Stimulated activated CD4-positive, alpha-beta T cell treated with anti-CD3 and anti-CD28 coated beads, Interleukin-2, amount 100 ng/mL, for 4 hours (primary cell): ENCODE measurements at regions not wholly inside any gene's neighbourhood (a gene's known extent, or its start where the extent isn't known, plus 50 kb on each side); places are given as distances from the start of the nearest gene placed in this dataset.
"Not testable (repeated sequence)": the region's sequence is repeated elsewhere in the genome, so short reads cannot be mapped to it uniquely, and the experiment has no call there.

Experiments used
- DNase-seq: peaks from one replicate; pipeline ENCODE4 v3.0.0-alpha.2; 2020; ENCODE audit warnings: low read depth

GRCh38 chr10:111265341-111265740 is 188.5 kb downstream of the ADRA2A start:
- no peak for DNase-seq

- DNase-seq: no peak
Observed at GRCh38 chr10:111266165-111266564, 189.3 kb downstream of the ADRA2A start.

DNA sequence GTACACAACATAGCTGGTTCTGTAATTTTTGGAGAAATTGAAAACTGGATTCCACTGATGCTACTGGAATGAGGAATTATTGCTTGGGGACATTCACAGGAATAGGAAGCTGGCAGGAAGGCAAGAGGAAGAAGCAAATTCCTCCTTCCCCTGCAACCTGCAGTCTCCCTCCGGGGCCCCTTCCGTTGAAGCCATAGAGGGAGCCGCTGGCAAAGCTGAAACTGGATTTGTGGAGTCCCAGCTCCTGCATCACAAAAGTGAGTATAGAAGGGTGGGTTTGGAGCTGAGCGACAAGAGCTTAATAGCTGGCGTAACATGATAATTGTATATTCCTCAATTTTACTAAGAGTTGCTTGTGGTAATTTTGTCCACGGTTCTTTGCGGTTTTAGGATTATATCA is 190.8 kb downstream of the ADRA2A start:
- DNase-seq: no peak

DNA sequence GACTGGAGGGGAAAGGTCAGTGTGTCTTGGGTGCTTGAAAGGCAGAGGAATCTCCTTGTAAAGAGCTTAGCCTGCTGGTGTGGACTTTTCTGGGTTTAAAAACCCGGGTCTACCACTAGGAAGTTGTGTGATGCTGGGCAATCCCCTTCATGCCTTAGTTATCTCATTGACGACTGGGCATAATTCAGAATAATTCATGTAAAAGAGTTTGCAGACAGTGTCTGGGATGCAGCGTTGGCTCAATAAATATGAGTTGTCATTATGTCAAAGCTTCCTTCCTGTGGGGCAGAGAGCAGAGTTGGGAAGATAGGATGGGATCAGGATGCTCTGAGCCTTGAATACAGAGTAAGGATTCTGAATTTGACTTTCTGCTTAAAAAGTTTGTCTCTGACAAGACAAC is 196.4 kb downstream of the ADRA2A start:
- no peak for DNase-seq

- DNase-seq: no peak
Observed at GRCh38 chr10:111273635-111274034, 196.8 kb downstream of the ADRA2A start.

DNA sequence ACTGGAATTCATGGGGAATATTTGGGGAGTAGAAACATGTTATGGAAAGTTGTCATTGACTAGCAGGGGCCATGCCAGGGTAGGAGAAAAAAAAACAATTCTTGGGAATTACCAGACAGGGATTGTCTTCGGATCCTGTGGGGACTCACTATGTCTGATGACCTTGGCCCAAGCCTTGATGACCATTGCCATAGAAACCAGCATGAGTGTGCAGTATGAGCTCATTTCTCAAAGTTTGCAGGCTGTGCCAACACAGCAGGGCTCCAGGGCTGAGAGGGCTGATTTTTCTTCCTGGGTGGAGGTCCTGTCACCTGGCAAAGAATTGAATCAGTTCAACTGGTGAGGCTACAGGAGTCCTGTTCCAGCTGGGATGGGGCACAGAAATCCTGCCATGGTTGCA is 198.3 kb downstream of the ADRA2A start:
- DNase-seq: no peak

DNA sequence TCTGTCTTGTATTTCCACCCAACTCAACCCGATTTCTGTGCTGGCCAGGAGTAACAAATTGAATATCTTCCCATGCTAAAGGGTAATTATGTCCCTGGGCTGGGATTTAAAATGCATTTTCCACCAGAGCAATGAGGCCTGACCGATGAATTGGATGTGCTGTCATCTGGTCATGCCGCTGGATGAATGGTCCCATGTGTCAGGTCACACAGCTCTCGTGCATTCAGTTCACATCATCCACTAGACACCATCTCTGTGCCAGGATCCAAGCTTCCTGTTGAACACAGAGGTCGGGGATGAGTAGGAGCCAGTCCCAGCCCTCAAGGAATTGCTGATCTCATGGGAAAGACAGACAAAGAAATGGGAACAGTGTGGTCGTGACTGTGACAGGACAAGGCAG is 200.8 kb downstream of the ADRA2A start:
- DNase-seq: no peak

DNA sequence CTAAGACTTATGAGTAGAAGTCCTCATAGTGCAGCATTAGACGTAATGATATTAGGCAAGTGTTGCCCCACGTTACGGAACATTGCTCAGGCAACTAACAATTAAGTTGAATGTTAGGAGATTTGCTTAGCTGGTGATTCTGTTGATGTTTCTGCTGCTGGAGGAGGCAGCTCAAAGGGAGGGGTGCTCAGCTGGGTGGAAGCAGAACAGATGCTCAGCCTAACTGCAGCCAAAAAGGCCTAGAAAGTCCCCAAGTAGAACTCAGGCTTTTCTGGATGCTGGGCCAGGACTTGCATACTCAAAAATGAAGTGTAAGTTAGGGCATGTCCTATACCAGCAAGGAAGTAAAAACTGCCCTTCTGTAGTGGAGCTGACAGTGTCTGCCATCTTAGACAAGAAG is 201.4 kb downstream of the ADRA2A start:
- no peak for DNase-seq

DNA sequence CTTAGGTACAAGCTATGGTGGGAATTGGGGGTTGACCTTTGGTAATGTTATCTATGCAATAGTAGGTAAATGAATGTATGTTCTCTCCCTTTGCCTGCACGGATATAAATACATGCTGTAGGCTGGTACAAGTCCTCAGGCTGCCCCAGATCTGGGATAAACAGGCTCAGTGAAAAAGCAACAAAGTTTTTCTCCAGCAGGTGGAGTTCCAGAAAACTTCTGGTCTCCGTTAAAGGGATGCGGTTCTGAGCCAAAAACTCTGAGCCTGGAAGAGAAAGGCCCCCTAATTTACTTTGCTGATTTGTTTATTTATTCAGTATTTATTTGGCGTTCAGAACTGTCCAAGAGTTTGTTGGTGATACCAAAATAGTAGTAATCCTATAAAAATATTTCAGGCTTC is 204.7 kb downstream of the ADRA2A start:
- no peak for DNase-seq

DNA sequence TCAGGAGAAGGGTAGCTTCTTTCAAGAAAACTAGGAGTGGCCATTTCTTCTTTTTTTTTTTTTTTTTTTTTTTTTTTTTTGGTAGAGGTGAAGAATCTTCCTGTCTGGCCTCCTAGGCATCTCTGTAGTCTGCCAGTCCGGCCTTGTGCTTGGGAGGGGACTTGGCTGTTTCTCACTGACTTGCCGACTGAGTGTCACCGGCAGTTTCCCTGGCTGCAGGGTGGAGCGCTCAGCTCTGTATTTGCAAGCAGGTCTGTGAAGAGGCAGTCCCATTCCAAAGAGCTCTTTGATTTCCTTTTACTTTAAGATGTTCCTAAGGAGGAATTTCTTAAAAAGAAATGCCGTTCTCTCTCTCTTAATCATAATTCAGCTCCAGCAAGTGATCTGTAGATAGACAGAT is 212.6 kb downstream of the ADRA2A start:
- no peak for DNase-seq

DNA sequence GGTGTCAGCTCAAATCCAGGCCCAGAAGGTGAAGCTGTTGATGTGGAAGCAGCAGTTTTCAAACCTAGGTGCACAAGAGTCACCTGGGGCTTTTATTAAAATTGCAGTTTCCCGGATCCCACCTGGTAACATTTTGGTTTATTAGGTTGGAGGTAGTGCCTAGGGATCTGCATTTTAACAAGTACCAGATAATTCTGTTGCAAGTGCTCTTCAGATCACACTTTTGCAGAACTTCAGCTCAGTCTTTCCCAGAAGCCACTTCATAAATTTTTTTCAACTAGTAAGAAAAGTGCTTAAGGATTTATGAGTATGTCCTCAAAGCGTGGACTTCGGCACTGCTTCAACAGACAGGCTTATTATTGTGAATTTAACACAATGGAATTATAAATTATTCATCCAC is 213.8 kb downstream of the ADRA2A start:
- DNase-seq: no peak

GRCh38 chr10:111295788-111296187 is 219.0 kb downstream of the ADRA2A start:
- DNase-seq: no peak

GRCh38 chr10:111297351-111297848 is 220.6 kb downstream of the ADRA2A start:
- no peak for DNase-seq

GRCh38 chr10:111298031-111298430 is 221.2 kb downstream of the ADRA2A start:
- no peak for DNase-seq

DNA sequence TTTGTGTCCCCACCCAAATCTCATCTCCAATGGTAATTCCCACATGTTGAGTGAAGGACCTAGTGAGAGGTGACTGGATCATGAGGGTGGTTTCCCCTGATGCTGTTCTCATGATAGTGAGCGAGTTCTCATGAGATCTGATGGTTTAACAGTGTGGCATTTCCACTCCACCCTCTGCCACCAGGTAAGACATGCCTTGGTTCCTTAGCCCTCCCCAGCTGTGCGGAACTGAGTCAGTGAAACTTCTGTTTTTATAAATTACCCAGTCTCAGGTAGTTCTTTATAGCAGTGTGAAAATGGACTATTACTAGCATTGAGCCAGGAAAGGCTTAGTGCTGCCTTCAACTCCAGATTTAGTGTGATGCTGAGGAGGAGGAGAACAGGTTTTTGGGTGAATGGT is 222.2 kb downstream of the ADRA2A start:
- no peak for DNase-seq

DNA sequence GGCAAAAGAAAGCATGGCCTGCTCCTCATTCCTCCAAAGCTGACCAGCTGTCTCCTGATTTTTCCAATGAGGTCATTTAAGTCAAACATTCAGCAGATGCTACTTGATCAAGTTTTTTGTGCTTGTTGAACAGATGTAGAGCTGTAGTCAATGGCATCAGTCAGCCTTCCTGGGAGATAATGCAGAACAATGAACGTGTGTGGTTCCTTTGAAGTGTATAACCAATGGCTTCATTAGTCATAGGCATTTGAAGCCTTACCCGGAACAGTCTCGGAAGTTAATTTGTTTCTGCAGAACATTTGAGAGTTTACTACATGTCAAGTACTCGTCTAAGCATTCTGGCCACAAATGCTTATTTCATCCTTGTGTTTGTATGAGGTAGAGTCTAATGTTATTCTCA is 227.1 kb downstream of the ADRA2A start:
- DNase-seq: no peak

DNA sequence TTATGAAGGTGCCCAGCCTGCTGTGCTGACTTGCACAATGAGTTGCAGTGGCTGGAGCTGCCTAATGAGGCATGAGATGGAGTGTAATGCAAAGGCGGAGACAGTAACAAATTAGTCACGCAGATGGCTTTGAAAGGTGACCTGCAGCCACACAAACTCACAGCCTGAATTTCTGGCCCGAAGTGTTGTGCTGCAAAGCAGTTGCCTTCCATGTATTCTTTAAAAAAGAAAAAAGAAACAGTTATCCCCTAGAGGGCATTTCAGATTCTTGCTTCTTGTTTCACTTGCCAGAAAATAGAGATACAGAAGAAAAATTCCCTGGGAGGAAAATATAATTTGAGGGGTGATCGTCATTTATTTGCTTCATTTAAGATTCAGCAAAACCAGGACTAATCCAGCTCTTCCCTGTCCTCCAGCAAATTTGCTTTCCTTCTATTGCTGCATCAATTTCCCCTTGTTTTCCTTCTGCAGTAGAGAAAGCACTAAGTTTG is 239.9 kb downstream of the ADRA2A start:
- DNase-seq: no peak

DNA sequence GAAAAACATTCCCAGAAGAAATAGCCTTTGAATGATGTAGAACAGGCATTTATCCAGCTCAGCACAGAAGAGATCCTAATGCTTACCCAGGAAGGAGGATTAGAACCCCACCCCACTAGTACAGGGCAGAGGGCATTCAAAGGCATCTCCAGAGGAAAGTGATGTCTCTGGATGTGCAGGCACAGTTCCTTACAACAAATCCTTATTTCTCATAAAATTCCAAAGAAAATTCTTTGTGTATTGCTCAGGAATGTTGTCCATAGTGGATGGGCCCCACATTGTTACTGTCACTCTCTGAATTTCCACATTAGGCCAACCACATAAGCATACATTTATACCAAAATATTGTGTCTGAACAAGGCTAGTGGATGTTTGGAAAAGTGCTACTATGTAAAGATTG is 243.0 kb downstream of the ADRA2A start:
- no peak for DNase-seq

DNA sequence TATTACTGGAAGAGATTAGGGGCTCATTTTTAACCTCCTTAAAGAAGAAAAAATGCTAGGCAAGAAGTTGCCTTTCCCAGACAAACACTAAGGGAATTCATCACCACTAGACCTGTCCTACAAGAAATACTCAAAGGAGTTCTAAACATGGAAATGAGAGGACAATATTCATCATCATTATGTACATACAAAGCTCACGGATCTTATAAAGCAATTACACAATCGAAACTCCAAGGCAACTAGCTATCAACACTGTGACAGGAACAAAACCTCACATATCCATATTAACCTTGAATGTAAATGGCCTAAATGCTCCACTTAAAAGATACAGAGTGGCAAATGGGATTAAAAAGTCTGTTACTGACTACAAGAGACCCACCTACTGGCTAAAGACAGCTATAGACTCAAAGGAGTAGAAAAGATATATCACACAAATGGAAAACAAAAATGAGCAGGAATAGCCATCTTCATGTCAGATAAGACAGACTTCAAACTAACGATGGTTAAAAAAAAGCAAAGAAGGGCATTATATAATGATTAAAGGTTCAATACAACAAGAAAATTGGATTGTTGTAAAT is 246.6 kb downstream of the ADRA2A start:
- DNase-seq: no peak

- DNase-seq: not testable (repeated sequence)
Observed at GRCh38 chr10:111332174-111332573, 255.3 kb downstream of the ADRA2A start.

DNA sequence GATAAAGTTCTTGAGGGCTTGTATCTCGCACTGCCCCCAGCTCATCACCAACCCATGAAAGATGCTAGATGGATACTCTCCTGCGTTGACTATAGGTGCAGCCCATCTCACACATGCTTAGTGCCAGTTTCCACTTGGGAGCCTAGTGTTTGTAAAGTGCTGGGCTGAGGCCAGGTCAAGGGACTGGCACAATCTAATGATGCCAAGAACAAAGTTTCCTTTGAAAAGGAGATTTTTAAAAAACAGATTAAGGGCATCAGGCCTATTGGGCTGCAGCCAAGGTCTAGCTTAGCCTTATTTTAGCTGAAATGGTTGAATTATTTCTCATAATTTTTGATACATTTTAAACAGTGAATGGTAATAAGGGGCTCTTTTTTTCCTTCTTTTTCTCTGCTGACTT is 259.0 kb downstream of the ADRA2A start:
- no peak for DNase-seq

- DNase-seq: no peak
Observed at GRCh38 chr10:111338035-111338434, 261.2 kb downstream of the ADRA2A start.

- no peak for DNase-seq
Observed at GRCh38 chr10:111338805-111339204, 262.0 kb downstream of the ADRA2A start.

DNA sequence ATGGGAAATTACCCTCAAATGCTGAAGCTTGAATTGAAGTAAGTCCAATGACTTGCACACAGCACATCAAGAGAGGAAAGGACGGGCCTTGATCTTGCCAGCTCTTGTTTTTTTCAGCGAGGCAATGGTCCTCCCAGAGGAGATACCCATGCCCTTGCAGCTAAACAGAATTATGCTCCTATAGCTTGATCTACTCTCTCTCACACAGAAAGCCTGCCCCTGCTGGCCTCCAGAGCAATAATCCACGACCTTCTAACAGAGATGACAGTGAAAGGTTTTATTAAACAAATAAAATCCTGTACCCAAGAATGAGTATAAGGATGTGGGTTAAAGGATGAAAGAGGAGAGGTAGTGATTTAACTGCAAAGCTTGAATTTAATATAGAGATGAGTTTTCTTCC is 268.0 kb downstream of the ADRA2A start:
- no peak for DNase-seq
